Erythroblast (primary cell): ENCODE measurements at regions not wholly inside any gene's neighbourhood (a gene's known extent, or its start where the extent isn't known, plus 50 kb on each side); places are given as distances from the start of the nearest gene placed in this dataset.

Experiments
- DNase-seq, 2 experiments: peaks; one replicate each; lab custom pipeline; 2025; lab: John Stamatoyannopoulos, UW
- GATA1 ChIP-seq: IDR thresholded peaks from 2 replicates; pipeline ENCODE4 v1.6.1; 2011; ENCODE audit warnings: low read depth, mild to moderate bottlenecking, control low read depth, low read length, moderate library complexity
- POLR2A ChIP-seq: IDR thresholded peaks from 2 replicates; pipeline ENCODE4 v1.6.1; 2011; ENCODE audit warnings: mild to moderate bottlenecking, low read length

GRCh38 chr3:187957582-187957981 is 196.4 kb upstream of the LPP start:
- no peak for DNase-seq
- TF ChIP-seq POLR2A = no peak
- no peak for TF ChIP-seq GATA1

GRCh38 chr3:187958432-187959003 is 195.4 kb upstream of the LPP start:
- no peak for DNase-seq
- TF ChIP-seq GATA1 = no peak
- no peak for TF ChIP-seq POLR2A

GRCh38 chr3:187960820-187961219 is 193.1 kb upstream of the LPP start:
- TF ChIP-seq POLR2A (no peak), GATA1 (no peak)
- DNase-seq = no peak

GRCh38 chr3:187961366-187961765 is 192.6 kb upstream of the LPP start:
- TF ChIP-seq POLR2A (no peak), GATA1 (no peak)
- DNase-seq = no peak

GRCh38 chr3:187963003-187963676 is 190.8 kb upstream of the LPP start:
- DNase-seq = no peak
- TF ChIP-seq GATA1 (no peak), POLR2A (no peak)

- no peak for TF ChIP-seq GATA1
- TF ChIP-seq POLR2A = no peak
- DNase-seq = no peak
Observed at GRCh38 chr3:187963677-187964385, 190.1 kb upstream of the LPP start.

GRCh38 chr3:187964760-187965159 is 189.2 kb upstream of the LPP start:
- TF ChIP-seq GATA1 (no peak), POLR2A (no peak)
- no peak for DNase-seq

GRCh38 chr3:187966096-187966495 is 187.9 kb upstream of the LPP start:
- TF ChIP-seq POLR2A (no peak), GATA1 (no peak)
- no peak for DNase-seq

- DNase-seq = no peak
- TF ChIP-seq GATA1 (no peak), POLR2A (no peak)
Observed at GRCh38 chr3:187966636-187967406, 187.1 kb upstream of the LPP start.

GRCh38 chr3:187967993-187968392 is 186.0 kb upstream of the LPP start:
- no peak for TF ChIP-seq GATA1
- TF ChIP-seq POLR2A = no peak
- DNase-seq = no peak

GRCh38 chr3:187968883-187969580 is 184.9 kb upstream of the LPP start:
- no peak for DNase-seq
- TF ChIP-seq GATA1 (no peak), POLR2A (no peak)

GRCh38 chr3:187969581-187969950 is 184.4 kb upstream of the LPP start:
- TF ChIP-seq GATA1 (no peak), POLR2A (no peak)
- no peak for DNase-seq

- no peak for TF ChIP-seq POLR2A
- no peak for TF ChIP-seq GATA1
- no peak for DNase-seq
Observed at GRCh38 chr3:187970106-187970505, 183.9 kb upstream of the LPP start.

- no peak for DNase-seq
- TF ChIP-seq GATA1 (no peak), POLR2A (no peak)
Observed at GRCh38 chr3:187971629-187972028, 182.3 kb upstream of the LPP start.
